ENCODE measurements at regions not wholly inside any gene's neighbourhood (a gene's known extent, or its start where the extent isn't known, plus 50 kb on each side); places are given as distances from the start of the nearest gene placed in this dataset.

- peaks cover 0 to 5% of the 10 kb centered on the region in 2 donors for H3K27me3 Mint-ChIP-seq
- no peak overlapping the region for H3K27ac Mint-ChIP-seq
- peaks cover 2% of the 10 kb centered on the region for H3K36me3 Mint-ChIP-seq (ENCODE audit: insufficient read depth)
- ATAC-seq (replicated peaks) (no peak), DNase-seq (no peak)
- H3K4me3 Mint-ChIP-seq, result no peak overlapping the region
- no peaks in the 10 kb centered on the region for H3K9me3 Mint-ChIP-seq
- peaks cover 8 to 11% of the 10 kb centered on the region in 2 donors for H3K4me1 Mint-ChIP-seq (ENCODE audit: low read depth in 2 of 2)
Observed at GRCh38 chr7:36802459-36803135, 78.3 kb upstream of the AOAH start.

- no peaks in the 10 kb centered on the region for H3K9me3 Mint-ChIP-seq
- ATAC-seq (replicated peaks) (no peak), DNase-seq (no peak)
- no peak overlapping the region for H3K27ac Mint-ChIP-seq
- H3K4me3 Mint-ChIP-seq, result no peak overlapping the region
- H3K4me1 Mint-ChIP-seq (ENCODE audit: low read depth in 2 of 2), result peaks cover 25 to 39% of the 10 kb centered on the region in 2 donors
- no peaks in the 10 kb centered on the region for H3K36me3 Mint-ChIP-seq (ENCODE audit: insufficient read depth)
- H3K27me3 Mint-ChIP-seq, result no peaks in the 10 kb centered on the region
Observed at GRCh38 chr7:36796850-36797536, 72.7 kb upstream of the AOAH start.

DNA sequence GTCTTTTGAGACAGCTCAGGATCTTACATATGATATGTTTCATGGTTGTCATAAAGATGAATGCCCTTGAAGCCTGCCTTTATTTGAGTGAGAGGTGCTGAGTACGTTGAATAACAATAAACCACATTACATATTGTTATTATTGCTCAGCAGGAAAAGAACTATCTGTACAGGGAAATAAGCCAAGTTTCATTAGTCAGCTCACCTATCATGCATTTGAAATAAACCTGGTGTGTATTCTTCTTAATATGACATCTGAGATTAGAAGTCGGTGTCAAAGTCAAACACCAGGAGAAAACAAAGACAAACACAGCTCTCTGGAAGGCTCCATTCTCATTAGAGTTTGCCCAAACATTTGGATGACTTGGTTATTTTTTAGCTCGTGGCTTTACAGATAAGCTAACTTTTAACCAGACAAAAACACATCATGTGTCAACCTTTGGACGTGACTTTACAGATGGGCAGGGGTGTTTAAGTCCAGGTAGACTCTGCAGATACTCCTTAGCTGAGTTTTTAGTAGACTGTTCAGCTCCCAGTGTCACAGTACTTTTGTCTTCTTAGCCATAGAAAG lies 71.2 kb upstream of the AOAH start:
- H3K27ac Mint-ChIP-seq, result peak overlapping the region; percentile 65 to 81
- ATAC-seq (replicated peaks), result peak; percentile 19

DNA sequence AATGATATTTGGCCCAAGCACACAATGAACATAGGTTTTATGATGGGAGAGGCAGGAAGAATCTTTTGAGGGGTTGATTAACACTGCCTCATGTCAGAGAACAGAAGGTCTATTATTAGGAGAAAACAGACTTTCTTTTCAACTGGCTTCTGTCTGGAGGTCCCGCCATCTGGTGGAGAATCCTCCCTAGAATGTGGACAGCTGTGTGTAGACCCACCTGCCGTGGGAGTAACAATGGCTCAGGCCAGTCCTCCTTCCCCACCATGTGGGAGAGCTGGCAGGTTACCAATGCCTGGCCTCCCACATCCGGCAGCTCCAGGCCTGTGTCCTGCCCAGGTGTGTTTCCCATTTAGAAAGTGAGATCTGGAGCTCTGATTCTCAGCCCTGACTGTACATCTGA lies 70.4 kb upstream of the AOAH start:
- ATAC-seq (replicated peaks), result no peak
- Mint-ChIP-seq H3K4me1 (ENCODE audit: low read depth in 2 of 2) (peaks cover 46 to 62% of the 10 kb centered on the region in 2 donors), H3K27me3 (no peaks in the 10 kb centered on the region), H3K27ac (peak overlapping the region; percentile 65 to 81), H3K36me3 (ENCODE audit: insufficient read depth) (no peaks in the 10 kb centered on the region), H3K9me3 (no peaks in the 10 kb centered on the region), H3K4me3 (peak overlapping the region; percentile 12 to 41)
- DNase-seq, result no peak

More for the DNA sequence above, 71.2 kb upstream of the AOAH start:
- H3K4me3 Mint-ChIP-seq, result peak overlapping the region in 1 of 2 donors; percentile 59
- H3K36me3 Mint-ChIP-seq (ENCODE audit: insufficient read depth), result no peaks in the 10 kb centered on the region
- no peak for DNase-seq
- H3K4me1 Mint-ChIP-seq (ENCODE audit: low read depth in 2 of 2), result peaks cover 38 to 53% of the 10 kb centered on the region in 2 donors
- H3K27me3 Mint-ChIP-seq, result no peaks in the 10 kb centered on the region
- H3K9me3 Mint-ChIP-seq, result no peaks in the 10 kb centered on the region

GRCh38 chr7:36792421-36792820 lies 68.1 kb upstream of the AOAH start:
- no peak for ATAC-seq (replicated peaks)
- peak overlapping the region in 1 of 2 donors; percentile 1 for H3K27ac Mint-ChIP-seq
- H3K9me3 Mint-ChIP-seq, result no peaks in the 10 kb centered on the region
- DNase-seq, result no peak
- H3K36me3 Mint-ChIP-seq (ENCODE audit: insufficient read depth), result peaks cover 5% of the 10 kb centered on the region
- H3K4me1 Mint-ChIP-seq (ENCODE audit: low read depth in 2 of 2), result peaks cover 65 to 76% of the 10 kb centered on the region in 2 donors
- H3K27me3 Mint-ChIP-seq, result no peaks in the 10 kb centered on the region
- H3K4me3 Mint-ChIP-seq, result peak overlapping the region in 1 of 2 donors; percentile 0

GRCh38 chr7:36790311-36790787 lies 66.1 kb upstream of the AOAH start:
- no peaks in the 10 kb centered on the region for H3K27me3 Mint-ChIP-seq
- H3K27ac Mint-ChIP-seq, result peak overlapping the region; percentile 98 to 100
- H3K4me3 Mint-ChIP-seq, result peak overlapping the region; percentile 61 to 69
- peaks cover 6% of the 10 kb centered on the region for H3K36me3 Mint-ChIP-seq (ENCODE audit: insufficient read depth)
- DNase-seq, result peak in 1 of 3 experiments; percentile 26
- H3K4me1 Mint-ChIP-seq (ENCODE audit: low read depth in 2 of 2), result peaks cover 63 to 80% of the 10 kb centered on the region in 2 donors
- ATAC-seq (replicated peaks), result no peak
- H3K9me3 Mint-ChIP-seq, result no peaks in the 10 kb centered on the region

DNA sequence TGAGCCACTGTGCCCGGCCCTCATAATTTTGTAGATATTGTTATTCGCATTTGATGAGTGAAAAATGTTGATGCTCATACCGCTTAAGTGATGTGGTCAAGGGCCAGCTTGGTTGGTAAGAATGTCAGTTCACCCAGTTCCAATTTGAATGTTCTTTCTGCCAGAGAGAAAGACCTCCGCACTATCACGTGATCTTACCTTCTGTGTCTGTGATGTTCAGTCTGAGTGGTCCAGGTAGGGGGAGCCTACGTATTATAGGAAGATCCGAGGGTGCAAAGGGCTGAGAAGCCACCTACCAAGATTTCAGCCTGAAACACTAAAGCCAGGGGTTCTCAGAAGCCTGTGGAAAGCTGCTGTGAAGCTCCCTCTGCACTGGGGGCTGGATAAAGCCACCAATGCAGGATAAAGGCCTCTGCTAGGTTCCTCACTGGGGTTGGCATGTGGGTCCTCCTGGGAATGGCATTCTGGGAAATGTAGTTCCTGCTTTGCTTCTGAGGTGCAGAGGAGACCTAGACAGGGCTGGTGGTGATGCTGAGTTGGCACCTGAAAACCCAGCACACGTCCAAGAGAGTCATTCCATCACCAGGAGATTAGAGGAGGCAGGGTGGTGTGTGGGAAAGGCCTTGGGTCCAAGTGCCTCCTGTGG lies 64.7 kb upstream of the AOAH start:
- Mint-ChIP-seq H3K36me3 (ENCODE audit: insufficient read depth) (peaks cover 14% of the 10 kb centered on the region), H3K27me3 (no peaks in the 10 kb centered on the region), H3K27ac (peak overlapping the region; percentile 98 to 100), H3K4me3 (peak overlapping the region; percentile 61 to 69), H3K9me3 (peaks cover 0 to 3% of the 10 kb centered on the region in 2 donors), H3K4me1 (ENCODE audit: low read depth in 2 of 2) (peaks cover 68 to 77% of the 10 kb centered on the region in 2 donors)
- DNase-seq (peak in 1 of 3 experiments; percentile 21), ATAC-seq (replicated peaks) (no peak)

GRCh38 chr7:36787933-36788378 lies 63.7 kb upstream of the AOAH start:
- ATAC-seq (replicated peaks) (peak; percentile 66), DNase-seq (peak; percentile 26 to 56 (median 30))
- peaks cover 65 to 76% of the 10 kb centered on the region in 2 donors for H3K4me1 Mint-ChIP-seq (ENCODE audit: low read depth in 2 of 2)
- peaks cover 0 to 3% of the 10 kb centered on the region in 2 donors for H3K9me3 Mint-ChIP-seq
- peak overlapping the region; percentile 98 to 100 for H3K27ac Mint-ChIP-seq
- no peaks in the 10 kb centered on the region for H3K27me3 Mint-ChIP-seq
- H3K4me3 Mint-ChIP-seq, result peak overlapping the region; percentile 61 to 69
- peaks cover 20% of the 10 kb centered on the region for H3K36me3 Mint-ChIP-seq (ENCODE audit: insufficient read depth)

DNA sequence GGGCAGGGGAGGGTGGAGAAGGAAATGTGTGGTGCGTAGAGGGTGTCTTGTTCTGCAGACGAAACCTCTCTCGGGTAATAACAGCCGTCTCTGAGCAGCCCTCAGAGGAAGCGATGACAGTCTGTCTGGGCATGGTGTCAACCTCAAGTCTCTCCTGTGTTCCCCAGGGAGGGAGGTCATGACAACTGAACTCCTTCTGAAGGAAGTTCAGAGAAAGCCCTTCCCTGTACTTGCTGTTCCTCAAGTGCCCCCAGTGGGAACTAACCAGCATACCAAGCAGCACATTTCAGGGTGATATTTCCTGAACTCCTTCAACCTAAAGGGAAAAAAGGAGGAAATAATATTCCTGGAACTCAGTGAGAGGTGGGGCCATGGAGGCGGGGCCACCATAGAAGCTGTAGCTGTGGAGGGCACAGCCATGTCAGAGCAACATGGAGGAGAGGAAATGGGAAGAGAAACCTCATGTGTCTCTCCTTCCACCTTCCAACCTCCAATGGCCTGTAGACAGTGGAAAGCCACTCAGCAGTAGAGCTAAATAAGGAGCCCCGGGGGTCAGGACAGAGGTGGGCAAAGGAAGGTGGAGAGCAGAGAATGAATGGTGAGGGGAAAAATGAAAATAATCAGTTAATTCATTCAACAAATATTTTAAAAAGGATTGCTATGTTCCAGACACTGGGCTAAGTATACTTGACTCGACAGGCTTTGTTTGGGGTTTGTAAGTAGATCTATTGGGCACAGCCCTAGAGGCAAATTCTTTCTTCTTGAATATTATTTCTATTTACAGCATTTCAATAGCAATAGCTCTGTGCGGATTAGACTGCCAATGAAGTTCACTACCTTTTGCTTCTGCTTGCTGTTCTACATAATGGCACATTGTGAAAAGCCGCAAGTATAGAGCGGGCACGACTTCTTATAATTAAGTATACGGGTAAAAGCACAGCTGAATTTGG lies 61.0 kb upstream of the AOAH start:
- Mint-ChIP-seq H3K9me3 (peaks cover 0 to 3% of the 10 kb centered on the region in 2 donors), H3K27ac (peak overlapping the region; percentile 97 to 100), H3K36me3 (ENCODE audit: insufficient read depth) (peaks cover 23% of the 10 kb centered on the region), H3K27me3 (no peaks in the 10 kb centered on the region), H3K4me3 (peak overlapping the region; percentile 73 to 83), H3K4me1 (ENCODE audit: low read depth in 2 of 2) (peaks cover 62 to 76% of the 10 kb centered on the region in 2 donors)
- peak; percentile 75 to 76 (median 76) for DNase-seq
- ATAC-seq (replicated peaks), result peak; percentile 83

DNA sequence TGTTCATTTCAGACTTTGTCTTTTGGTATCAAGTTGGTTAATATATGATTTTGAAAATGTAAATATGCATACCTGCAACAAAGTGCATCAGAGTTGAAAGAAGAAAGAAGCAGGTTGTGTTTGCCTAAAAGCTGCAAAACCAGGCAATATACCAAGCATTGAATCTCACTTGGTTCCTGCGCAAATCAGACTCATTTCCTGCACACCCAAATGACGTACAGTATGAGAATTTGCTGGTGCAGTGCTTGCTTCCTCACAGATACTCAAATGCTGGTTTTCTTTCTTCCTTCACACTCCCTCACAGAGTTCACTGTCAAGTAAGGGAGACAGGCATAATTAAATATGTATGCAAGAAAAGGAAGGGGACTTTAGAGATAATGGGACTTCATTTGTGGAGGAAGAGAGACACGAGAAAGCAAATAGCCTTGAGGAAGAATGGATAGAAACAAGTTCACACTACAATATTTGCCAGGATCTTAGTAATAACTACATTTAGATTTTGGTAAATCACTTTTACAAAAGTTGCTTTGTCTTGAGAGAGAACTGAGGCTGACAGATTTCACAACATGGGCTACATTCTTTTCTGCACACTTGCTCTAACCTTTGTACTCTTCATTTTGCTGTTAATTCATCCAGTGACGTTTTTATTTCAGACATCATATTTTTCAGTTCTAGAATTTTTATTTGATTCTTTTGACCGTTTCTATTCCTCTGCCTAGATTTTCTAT lies 56.9 kb upstream of the AOAH start:
- H3K36me3 Mint-ChIP-seq (ENCODE audit: insufficient read depth), result peaks cover 24% of the 10 kb centered on the region
- H3K4me3 Mint-ChIP-seq, result peak overlapping the region; percentile 48 to 82
- H3K27me3 Mint-ChIP-seq, result no peaks in the 10 kb centered on the region
- H3K9me3 Mint-ChIP-seq, result peaks cover 14 to 17% of the 10 kb centered on the region in 2 donors
- peak overlapping the region; percentile 92 to 94 for H3K27ac Mint-ChIP-seq
- ATAC-seq (replicated peaks), result peak; percentile 44
- peaks cover 70 to 85% of the 10 kb centered on the region in 2 donors for H3K4me1 Mint-ChIP-seq (ENCODE audit: low read depth in 2 of 2)
- DNase-seq, result peak; percentile 35 to 53 (median 40)

DNA sequence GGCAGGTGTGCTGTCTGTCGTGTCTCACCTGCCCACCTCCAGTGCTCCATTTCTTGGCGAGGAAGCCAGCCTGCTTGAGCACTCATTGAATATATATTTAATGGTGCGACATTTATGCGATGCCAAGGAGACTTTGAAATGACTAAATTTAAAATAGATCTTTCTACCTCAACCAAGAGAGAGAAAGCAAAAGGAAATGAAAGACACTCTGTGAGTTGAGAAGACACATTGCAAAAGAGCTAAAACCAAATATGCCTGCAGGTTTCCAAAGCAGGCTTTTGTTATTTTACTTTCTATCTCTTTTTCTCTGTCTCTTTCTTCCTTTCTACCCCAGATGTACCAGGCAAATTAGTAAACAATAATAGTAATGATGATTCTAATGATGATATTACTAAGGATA lies 53.6 kb upstream of the AOAH start:
- DNase-seq (no peak), ATAC-seq (replicated peaks) (no peak)
- H3K27me3 Mint-ChIP-seq, result no peaks in the 10 kb centered on the region
- H3K4me3 Mint-ChIP-seq, result peak overlapping the region; percentile 79 to 82
- H3K9me3 Mint-ChIP-seq, result peaks cover 14 to 17% of the 10 kb centered on the region in 2 donors
- H3K36me3 Mint-ChIP-seq (ENCODE audit: insufficient read depth), result peaks cover 9% of the 10 kb centered on the region
- peak overlapping the region; percentile 92 to 94 for H3K27ac Mint-ChIP-seq
- H3K4me1 Mint-ChIP-seq (ENCODE audit: low read depth in 2 of 2), result peaks cover 70 to 91% of the 10 kb centered on the region in 2 donors

DNA sequence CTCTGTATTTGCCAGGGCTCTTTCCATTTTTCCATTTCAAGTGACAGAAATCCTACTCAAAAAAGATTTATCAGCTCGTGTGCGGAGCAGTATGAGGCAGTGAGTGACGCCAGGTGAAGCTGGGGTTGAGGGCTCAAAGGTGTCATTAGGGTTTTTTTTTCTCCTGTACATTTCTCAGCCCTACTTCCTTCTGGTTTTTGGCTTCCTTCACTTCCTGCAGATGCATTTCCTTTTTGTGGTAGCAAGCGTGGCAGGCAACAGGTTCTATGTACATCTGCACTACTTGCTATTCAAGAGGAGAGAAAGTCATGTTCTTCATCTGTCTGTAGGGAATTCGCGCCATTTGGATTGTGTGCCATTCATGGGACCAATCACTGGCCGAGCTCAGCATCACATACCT lies 52.8 kb upstream of the AOAH start:
- Mint-ChIP-seq H3K4me3 (peak overlapping the region; percentile 79 to 82), H3K4me1 (ENCODE audit: low read depth in 2 of 2) (peaks cover 67 to 83% of the 10 kb centered on the region in 2 donors), H3K9me3 (peaks cover 14 to 17% of the 10 kb centered on the region in 2 donors), H3K36me3 (ENCODE audit: insufficient read depth) (peaks cover 9% of the 10 kb centered on the region), H3K27ac (peak overlapping the region; percentile 92 to 94), H3K27me3 (no peaks in the 10 kb centered on the region)
- DNase-seq (peak; percentile 55 to 57 (median 55)), ATAC-seq (replicated peaks) (peak; percentile 78)
